Adrenal gland (tissue), 9 donors: ENCODE measurements at regions not wholly inside any gene's neighbourhood (a gene's known extent, or its start where the extent isn't known, plus 50 kb on each side); places are given as distances from the start of the nearest gene placed in this dataset.

Experiments used
- DNase-seq, 7 donors: peaks; one replicate each; pipeline ENCODE4 v3.0.0-alpha.2; 2019 to 2020
- H3K27ac ChIP-seq, 5 donors: fragments of 200-600 bp; sonication (generic) in 4 of 5; 1 replicate in 3 of 5; 2 replicates in 2 of 5; pipeline versions ENCODE4 v1.5.1 to v1.8.0; 2016 to 2020; ENCODE audit warnings: mild to moderate bottlenecking in 1 of 5
- H3K27me3 ChIP-seq: fragments of 200-600 bp; 2 replicates; pipeline ENCODE4 v1.8.0; 2021
- H3K36me3 ChIP-seq, 2 donors: fragments of 200-600 bp; replicated peaks in 1 of 2; 1 replicate in 1 of 2; 2 replicates in 1 of 2; pipeline versions ENCODE4 v1.5.1 to v1.8.0; 2018 to 2022
- H3K4me1 ChIP-seq, 2 donors: fragments of 200-600 bp; replicated peaks in 1 of 2; 1 replicate in 1 of 2; 2 replicates in 1 of 2; pipeline versions ENCODE4 v1.5.1 to v1.8.0; 2018 to 2021
- H3K4me3 ChIP-seq, 4 donors: fragments of 200-600 bp; sonication (generic) in 3 of 4; one replicate each; pipeline ENCODE4 v1.5.1; 2016 to 2018
- H3K9me3 ChIP-seq, 3 donors: fragments of 200-600 bp; sonication (generic) in 1 of 3; replicated peaks in 1 of 3; 1 replicate in 2 of 3; 2 replicates in 1 of 3; pipeline versions ENCODE4 v1.5.1 to v1.8.0; 2016 to 2021
- CTCF ChIP-seq, 6 experiments: fragments of 450-650 bp in 4 of 6; fragments of 200-600 bp in 2 of 6; sonication (generic) in 1 of 6; IDR thresholded peaks; 1 replicate in 5 of 6; 2 replicates in 1 of 6; pipeline versions ENCODE4 v1.5.1 to v1.8.0; 2016 to 2021; ENCODE audit warnings: antibody characterized with exemption in 6 of 6, mild to moderate bottlenecking in 2 of 6, moderate library complexity in 1 of 6
- POLR2A ChIP-seq, 2 donors: fragments of 450-650 bp; IDR thresholded peaks; one replicate each; pipeline ENCODE4 v1.6.1; 2017; ENCODE audit warnings: antibody characterized with exemption in 2 of 2, mild to moderate bottlenecking in 2 of 2, moderate library complexity in 1 of 2
- WGBS, 4 donors: extraction: QIAGEN DNeasy Blood & Tissue Kit in 2 of 4; methylation state at CpG; one replicate each; pipeline versions ENCODE4 v1.1.5 to v1.1.7; 2013 to 2017; 5-methylcytosine and 5-hydroxymethylcytosine counted together
- intact Hi-C, 2 donors: fragments of 100-400 bp; cut with DNase I; formaldehyde crosslinking; loops; one replicate each; pipeline versions ENCODE4 v1.14.1 to v1.15.0; 2022 to 2023
- donor health status: healthy with polysubstance abuse.
- donor health status: Bipolar disorder and iron deficiency.
- donor health status: DM: yes; HTN: yes; CAD: no.
- donor health status: DM: no; HTN: no; CAD: no.
- donor health status: DM: no; HTN: no; CAD: no.

GRCh38 chr12:20017802-20018201 is 350.5 kb upstream of the PDE3A start:
- H3K27ac ChIP-seq, result no peak overlapping the region
- TF ChIP-seq POLR2A (IDR thresholded peaks at IDR 0.05) (no peak), CTCF (IDR thresholded peaks at IDR 0.05) (no peak)
- no peak overlapping the region for H3K4me3 ChIP-seq
- H3K4me1 ChIP-seq, result no peaks in the 10 kb centered on the region
- H3K9me3 ChIP-seq, result no peaks in the 10 kb centered on the region
- no peaks in the 10 kb centered on the region for H3K27me3 ChIP-seq
- no peak for DNase-seq
- intact Hi-C loops, result no loop called here
- H3K36me3 ChIP-seq, result no peaks in the 10 kb centered on the region

- Histone ChIP-seq H3K27me3 (no peaks in the 10 kb centered on the region), H3K9me3 (no peaks in the 10 kb centered on the region), H3K4me1 (no peaks in the 10 kb centered on the region), H3K36me3 (no peaks in the 10 kb centered on the region), H3K4me3 (no peak overlapping the region), H3K27ac (no peak overlapping the region)
- intact Hi-C loops, result no loop called here
- 47 to 57% (median 51%) methylated on average over 3 of the region's 3 CpGs for WGBS, 4 donors
- TF ChIP-seq CTCF (IDR thresholded peaks at IDR 0.05) (no peak), POLR2A (IDR thresholded peaks at IDR 0.05) (no peak)
- no peak for DNase-seq
These were observed 349.9 kb upstream of the PDE3A start for GRCh38 chr12:20018406-20018805.

- no peak overlapping the region for H3K4me3 ChIP-seq
- no peak for TF ChIP-seq CTCF (IDR thresholded peaks at IDR 0.05)
- TF ChIP-seq POLR2A (IDR thresholded peaks at IDR 0.05), result no peak
- DNase-seq, result no peak
- no peaks in the 10 kb centered on the region for H3K27me3 ChIP-seq
- no peaks in the 10 kb centered on the region for H3K36me3 ChIP-seq
- no peaks in the 10 kb centered on the region for H3K4me1 ChIP-seq
- WGBS, 4 donors, result 36 to 52% (median 45%) methylated on average over 6 of the region's 6 CpGs
- intact Hi-C loops, result no loop called here
- no peaks in the 10 kb centered on the region for H3K9me3 ChIP-seq
- H3K27ac ChIP-seq, result no peak overlapping the region
These were observed 344.1 kb upstream of the PDE3A start for GRCh38 chr12:20024194-20024593.

GRCh38 chr12:20028033-20028432 is 340.3 kb upstream of the PDE3A start:
- intact Hi-C loops, result no loop called here
- no peak for TF ChIP-seq POLR2A (IDR thresholded peaks at IDR 0.05)
- no peak for TF ChIP-seq CTCF (IDR thresholded peaks at IDR 0.05)
- WGBS, 4 donors, result 68 to 81% (median 73%) methylated on average over 1 of the region's 1 CpG

More at GRCh38 chr12:20028033-20028432, 340.3 kb upstream of the PDE3A start:
- no peak for DNase-seq
- Histone ChIP-seq H3K4me1 (no peaks in the 10 kb centered on the region), H3K27ac (no peak overlapping the region), H3K9me3 (no peaks in the 10 kb centered on the region), H3K4me3 (no peak overlapping the region), H3K36me3 (no peaks in the 10 kb centered on the region), H3K27me3 (no peaks in the 10 kb centered on the region)
